ENCODE measurements at regions not wholly inside any gene's neighbourhood (a gene's known extent, or its start where the extent isn't known, plus 50 kb on each side); places are given as distances from the start of the nearest gene placed in this dataset.
A peak's percentile ranks its signal among the peaks of the same experiment; 100 is the strongest.

GRCh38 chr19:5214902-5215301 is 125.7 kb downstream of the PTPRS start:
- peaks cover 0 to 7% (median 3%) of the 10 kb centered on the region in 7 donors for H3K9me3 Mint-ChIP-seq
- H2AFZ ChIP-seq (ENCODE audit: insufficient read depth, low read depth, low read length, poor library complexity, severe bottlenecking) = no peak overlapping the region

GRCh38 chr19:5214371-5214770 is 126.2 kb downstream of the PTPRS start:
- peak overlapping the region in 1 of 7 donors; percentile 59 for H3K27ac Mint-ChIP-seq
- Histone ChIP-seq H3K27me3 (ENCODE audit: control insufficient read depth in 2 of 2, insufficient read depth in 2 of 2, low read length in 2 of 2) (no peaks in the 10 kb centered on the region), H3K9me3 (replicated peaks in 1 of 2; ENCODE audit: control insufficient read depth in 1 of 2, insufficient read depth in 1 of 2, low read length in 2 of 2) (peaks cover 0 to 15% of the 10 kb centered on the region in 2 donors), H3K27ac (ENCODE audit: low read depth in 1 of 2, low read length in 2 of 2) (no peak overlapping the region), H3K9ac (ENCODE audit: insufficient read depth, low read length, poor library complexity, severe bottlenecking) (no peak overlapping the region), H2AFZ (ENCODE audit: insufficient read depth, low read depth, low read length, poor library complexity, severe bottlenecking) (no peak overlapping the region), H3K36me3 (replicated peaks in 1 of 2; ENCODE audit: control insufficient read depth in 1 of 2, insufficient read depth in 2 of 2, low read length in 2 of 2) (no peaks in the 10 kb centered on the region), H3K4me2 (replicated peaks; ENCODE audit: extremely low read depth, low read length, poor library complexity, severe bottlenecking) (no peak overlapping the region), H3K4me1 (ENCODE audit: control insufficient read depth in 1 of 2, insufficient read depth in 2 of 2, low read length in 2 of 2) (no peaks in the 10 kb centered on the region), H3K4me3 (replicated peaks in 1 of 3; ENCODE audit: low read depth in 2 of 3, low read length in 3 of 3) (no peak overlapping the region), H4K20me1 (ENCODE audit: insufficient read depth, low read length) (no peaks in the 10 kb centered on the region), H3K79me2 (ENCODE audit: insufficient read depth, low read length) (no peaks in the 10 kb centered on the region)
- H3K4me3 Mint-ChIP-seq = no peak overlapping the region
- DNase-seq = no peak
- intact Hi-C loops (cut with micrococcal nuclease) = no loop called here
- TF ChIP-seq, protein P1, sequence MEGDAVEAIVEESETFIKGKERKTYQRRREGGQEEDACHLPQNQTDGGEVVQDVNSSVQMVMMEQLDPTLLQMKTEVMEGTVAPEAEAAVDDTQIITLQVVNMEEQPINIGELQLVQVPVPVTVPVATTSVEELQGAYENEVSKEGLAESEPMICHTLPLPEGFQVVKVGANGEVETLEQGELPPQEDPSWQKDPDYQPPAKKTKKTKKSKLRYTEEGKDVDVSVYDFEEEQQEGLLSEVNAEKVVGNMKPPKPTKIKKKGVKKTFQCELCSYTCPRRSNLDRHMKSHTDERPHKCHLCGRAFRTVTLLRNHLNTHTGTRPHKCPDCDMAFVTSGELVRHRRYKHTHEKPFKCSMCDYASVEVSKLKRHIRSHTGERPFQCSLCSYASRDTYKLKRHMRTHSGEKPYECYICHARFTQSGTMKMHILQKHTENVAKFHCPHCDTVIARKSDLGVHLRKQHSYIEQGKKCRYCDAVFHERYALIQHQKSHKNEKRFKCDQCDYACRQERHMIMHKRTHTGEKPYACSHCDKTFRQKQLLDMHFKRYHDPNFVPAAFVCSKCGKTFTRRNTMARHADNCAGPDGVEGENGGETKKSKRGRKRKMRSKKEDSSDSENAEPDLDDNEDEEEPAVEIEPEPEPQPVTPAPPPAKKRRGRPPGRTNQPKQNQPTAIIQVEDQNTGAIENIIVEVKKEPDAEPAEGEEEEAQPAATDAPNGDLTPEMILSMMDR (IDR thresholded peaks at IDR 0.05) = no peak
- H3K36me3 Mint-ChIP-seq = no peaks in the 10 kb centered on the region
- WGBS (ENCODE audit: insufficient coverage) = 96% methylated on average over 23 of the region's 23 CpGs
- peaks cover 0 to 7% (median 2%) of the 10 kb centered on the region in 7 donors for H3K9me3 Mint-ChIP-seq
- H3K4me1 Mint-ChIP-seq = peaks cover 1% of the 10 kb centered on the region
- H3K27me3 Mint-ChIP-seq (ENCODE audit: low read depth in 3 of 3) = peaks cover 0 to 2% (median 1%) of the 10 kb centered on the region in 3 donors

More at GRCh38 chr19:5214902-5215301, 125.7 kb downstream of the PTPRS start:
- Mint-ChIP-seq H3K4me3 (no peak overlapping the region), H3K27ac (no peak overlapping the region), H3K27me3 (ENCODE audit: low read depth in 3 of 3) (peaks cover 0 to 2% (median 1%) of the 10 kb centered on the region in 3 donors), H3K4me1 (peaks cover 1% of the 10 kb centered on the region), H3K36me3 (no peaks in the 10 kb centered on the region)
- 97% methylated on average over 6 of the region's 6 CpGs for WGBS (ENCODE audit: insufficient coverage)
- no peaks in the 10 kb centered on the region for H3K79me2 ChIP-seq (ENCODE audit: insufficient read depth, low read length)
- intact Hi-C loops (cut with micrococcal nuclease) = no loop called here
- no peak overlapping the region for H3K4me3 ChIP-seq (replicated peaks in 1 of 3; ENCODE audit: low read depth in 2 of 3, low read length in 3 of 3)
- no peak overlapping the region for H3K9ac ChIP-seq (ENCODE audit: insufficient read depth, low read length, poor library complexity, severe bottlenecking)
- no peaks in the 10 kb centered on the region for H4K20me1 ChIP-seq (ENCODE audit: insufficient read depth, low read length)
- no peaks in the 10 kb centered on the region for H3K27me3 ChIP-seq (ENCODE audit: control insufficient read depth in 2 of 2, insufficient read depth in 2 of 2, low read length in 2 of 2)
- H3K9me3 ChIP-seq (replicated peaks in 1 of 2; ENCODE audit: control insufficient read depth in 1 of 2, insufficient read depth in 1 of 2, low read length in 2 of 2) = peaks cover 0 to 15% of the 10 kb centered on the region in 2 donors
- H3K36me3 ChIP-seq (replicated peaks in 1 of 2; ENCODE audit: control insufficient read depth in 1 of 2, insufficient read depth in 2 of 2, low read length in 2 of 2) = no peaks in the 10 kb centered on the region
- H3K4me2 ChIP-seq (replicated peaks; ENCODE audit: extremely low read depth, low read length, poor library complexity, severe bottlenecking) = no peak overlapping the region
- H3K27ac ChIP-seq (ENCODE audit: low read depth in 1 of 2, low read length in 2 of 2) = no peak overlapping the region
- no peaks in the 10 kb centered on the region for H3K4me1 ChIP-seq (ENCODE audit: control insufficient read depth in 1 of 2, insufficient read depth in 2 of 2, low read length in 2 of 2)
- DNase-seq = no peak
- TF ChIP-seq, protein P1 (IDR thresholded peaks at IDR 0.05) = no peak

All from CD14-positive monocyte (primary cell).